Right lobe of liver (tissue), 4 donors: ENCODE measurements at regions not wholly inside any gene's neighbourhood (a gene's known extent, or its start where the extent isn't known, plus 50 kb on each side); places are given as distances from the start of the nearest gene placed in this dataset.

Experiments
- CTCF ChIP-seq, 4 donors: fragments of 200-600 bp in 3 of 4; fragments of 450-650 bp in 1 of 4; IDR thresholded peaks; one replicate each; pipeline versions ENCODE4 v1.5.1 to v1.8.0; 2016 to 2022; ENCODE audit warnings: antibody characterized with exemption in 4 of 4, mild to moderate bottlenecking in 2 of 4
- POLR2A ChIP-seq: fragments of 450-650 bp; IDR thresholded peaks from one replicate; pipeline ENCODE4 v1.6.1; 2017; ENCODE audit warnings: antibody characterized with exemption, mild to moderate bottlenecking
- donor health status: DM: no; HTN: no; CAD: no.
- donor health status: DM: no; HTN: no; CAD: no.
- donor health status: DM: no; HTN: yes; CAD: no.

GRCh38 chr2:188204824-188205223 lies 86.8 kb upstream of the GULP1 start:
- TF ChIP-seq CTCF (IDR thresholded peaks at IDR 0.05) (no peak), POLR2A (no peak)
